ENCODE measurements at regions not wholly inside any gene's neighbourhood (a gene's known extent, or its start where the extent isn't known, plus 50 kb on each side); places are given as distances from the start of the nearest gene placed in this dataset.

DNA sequence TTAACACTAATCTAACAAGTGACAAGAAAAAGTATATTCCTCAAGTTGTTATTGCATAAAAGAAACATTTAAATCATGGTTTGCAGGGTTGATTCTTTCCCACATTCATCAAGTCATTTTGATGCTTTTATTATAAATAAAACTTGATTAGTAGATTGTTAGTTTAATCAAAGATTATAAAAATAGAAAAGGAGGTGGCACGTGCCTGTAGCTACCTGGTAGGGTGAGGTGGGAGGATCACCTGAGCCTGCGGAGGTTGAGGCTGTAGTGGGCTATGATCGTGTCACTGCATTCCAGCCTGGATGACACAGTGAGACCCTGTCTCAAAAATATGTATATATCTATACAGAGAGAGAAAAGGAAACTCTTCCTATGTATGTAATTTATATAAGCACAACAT lies 433.2 kb upstream of the RGS6 start:
- Histone ChIP-seq H3K36me3 (ENCODE audit: low read depth, low read length) (no peaks in the 10 kb centered on the region), H3K79me2 (ENCODE audit: low read length) (peaks cover 44% of the 10 kb centered on the region), H3F3A (ENCODE audit: low read length, unreplicated experiment) (no peaks in the 10 kb centered on the region), H3K9me3 (ENCODE audit: low read length) (no peaks in the 10 kb centered on the region), H2AFZ (ENCODE audit: low read length) (no peak overlapping the region), H3K9me2 (replicated peaks; ENCODE audit: low read length) (no peaks in the 10 kb centered on the region), H3K9ac (ENCODE audit: low read length) (no peak overlapping the region), H3K4me1 (ENCODE audit: insufficient read depth, low read length) (peaks cover 10% of the 10 kb centered on the region), H3K4me3 (ENCODE audit: low read length) (no peak overlapping the region), H4K20me1 (ENCODE audit: low read length) (peaks cover 10% of the 10 kb centered on the region; the same call in 1 of the 2 replicates), H3K4me2 (ENCODE audit: low read length) (no peak overlapping the region), H3K27ac (ENCODE audit: low read length) (no peak overlapping the region), H3K27me3 (ENCODE audit: low read length) (no peaks in the 10 kb centered on the region)
- no peak for ATAC-seq
- no TSS peak for BruUV-seq (replicated peaks)
- DNase-seq, result no peak
- ChIA-PET CTCF (no interaction called here), POLR2A (ENCODE audit: unreplicated experiment) (no interaction called here)
- intact Hi-C loops (cut with micrococcal nuclease), result no loop called here
- TF ChIP-seq EZH2 (IDR thresholded peaks at IDR 0.05; ENCODE audit: low read length, unreplicated experiment) (no peak), EZH2phosphoT487 (IDR thresholded peaks at IDR 0.05; ENCODE audit: borderline replicate concordance, low read length) (no peak)
- TF ChIP-seq, protein P1, sequence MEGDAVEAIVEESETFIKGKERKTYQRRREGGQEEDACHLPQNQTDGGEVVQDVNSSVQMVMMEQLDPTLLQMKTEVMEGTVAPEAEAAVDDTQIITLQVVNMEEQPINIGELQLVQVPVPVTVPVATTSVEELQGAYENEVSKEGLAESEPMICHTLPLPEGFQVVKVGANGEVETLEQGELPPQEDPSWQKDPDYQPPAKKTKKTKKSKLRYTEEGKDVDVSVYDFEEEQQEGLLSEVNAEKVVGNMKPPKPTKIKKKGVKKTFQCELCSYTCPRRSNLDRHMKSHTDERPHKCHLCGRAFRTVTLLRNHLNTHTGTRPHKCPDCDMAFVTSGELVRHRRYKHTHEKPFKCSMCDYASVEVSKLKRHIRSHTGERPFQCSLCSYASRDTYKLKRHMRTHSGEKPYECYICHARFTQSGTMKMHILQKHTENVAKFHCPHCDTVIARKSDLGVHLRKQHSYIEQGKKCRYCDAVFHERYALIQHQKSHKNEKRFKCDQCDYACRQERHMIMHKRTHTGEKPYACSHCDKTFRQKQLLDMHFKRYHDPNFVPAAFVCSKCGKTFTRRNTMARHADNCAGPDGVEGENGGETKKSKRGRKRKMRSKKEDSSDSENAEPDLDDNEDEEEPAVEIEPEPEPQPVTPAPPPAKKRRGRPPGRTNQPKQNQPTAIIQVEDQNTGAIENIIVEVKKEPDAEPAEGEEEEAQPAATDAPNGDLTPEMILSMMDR (conservative IDR thresholded peaks at IDR 0.05; ENCODE audit: low read depth, low read length), result no peak

DNA sequence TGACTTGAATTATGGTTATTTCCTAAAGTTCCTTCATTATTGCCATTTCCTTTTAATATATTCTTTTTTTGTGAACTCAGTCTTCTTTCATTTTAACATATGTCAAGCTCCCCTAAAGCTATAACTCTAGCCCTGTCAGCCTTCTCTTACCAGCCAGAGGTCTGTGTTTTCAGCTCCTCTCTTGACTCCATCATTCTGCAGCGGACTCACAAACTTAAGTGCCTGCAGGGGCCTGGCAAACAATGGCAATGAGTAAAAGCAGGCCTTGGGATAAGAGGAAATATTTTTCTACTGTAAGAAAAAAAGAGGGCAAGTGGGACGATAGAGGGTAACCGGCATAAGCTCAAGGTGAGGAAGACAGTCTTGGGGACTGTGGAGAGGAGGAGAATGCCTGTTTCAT lies 424.5 kb upstream of the RGS6 start:
- H3K27ac ChIP-seq (ENCODE audit: low read length), result no peak overlapping the region
- no peaks in the 10 kb centered on the region for H3K4me1 ChIP-seq (ENCODE audit: insufficient read depth, low read length)
- H3K79me2 ChIP-seq (ENCODE audit: low read length), result peaks cover 8% of the 10 kb centered on the region; the same call in 1 of the 2 replicates
- H3K9me3 ChIP-seq (ENCODE audit: low read length), result no peaks in the 10 kb centered on the region
- ATAC-seq (no peak), DNase-seq (no peak)
- no TSS peak for BruUV-seq (replicated peaks)
- H3K4me2 ChIP-seq (ENCODE audit: low read length), result no peak overlapping the region
- no peaks in the 10 kb centered on the region for H3K27me3 ChIP-seq (ENCODE audit: low read length)
- ChIA-PET POLR2A (ENCODE audit: unreplicated experiment) (no interaction called here), CTCF (no interaction called here)
- no peak overlapping the region for H3K9ac ChIP-seq (ENCODE audit: low read length)
- H3K36me3 ChIP-seq (ENCODE audit: low read depth, low read length), result no peaks in the 10 kb centered on the region
- no peak overlapping the region for H2AFZ ChIP-seq (ENCODE audit: low read length)
- H3K4me3 ChIP-seq (ENCODE audit: low read length), result no peak overlapping the region
- no peaks in the 10 kb centered on the region for H3F3A ChIP-seq (ENCODE audit: low read length, unreplicated experiment)
- TF ChIP-seq, protein P1 (conservative IDR thresholded peaks at IDR 0.05; ENCODE audit: low read depth, low read length), result no peak
- TF ChIP-seq EZH2phosphoT487 (IDR thresholded peaks at IDR 0.05; ENCODE audit: borderline replicate concordance, low read length) (no peak), EZH2 (IDR thresholded peaks at IDR 0.05; ENCODE audit: low read length, unreplicated experiment) (no peak)
- intact Hi-C loops (cut with micrococcal nuclease), result no loop called here
- no peaks in the 10 kb centered on the region for H3K9me2 ChIP-seq (replicated peaks; ENCODE audit: low read length)
- H4K20me1 ChIP-seq (ENCODE audit: low read length), result no peaks in the 10 kb centered on the region

GRCh38 chr14:71508901-71509300 lies 423.3 kb upstream of the RGS6 start:
- DNase-seq, result no peak
- no peak overlapping the region for H3K27ac ChIP-seq (ENCODE audit: low read length)
- ChIA-PET POLR2A (ENCODE audit: unreplicated experiment) (no interaction called here), CTCF (no interaction called here)
- H2AFZ ChIP-seq (ENCODE audit: low read length), result no peak overlapping the region
- H3K9me3 ChIP-seq (ENCODE audit: low read length), result no peaks in the 10 kb centered on the region
- intact Hi-C loops (cut with micrococcal nuclease), result no loop called here
- H3K9ac ChIP-seq (ENCODE audit: low read length), result no peak overlapping the region
- no peak for TF ChIP-seq EZH2phosphoT487 (IDR thresholded peaks at IDR 0.05; ENCODE audit: borderline replicate concordance, low read length)
- TF ChIP-seq, protein P1 (conservative IDR thresholded peaks at IDR 0.05; ENCODE audit: low read depth, low read length), result no peak
- no peak for TF ChIP-seq EZH2 (IDR thresholded peaks at IDR 0.05; ENCODE audit: low read length, unreplicated experiment)
- H3K4me1 ChIP-seq (ENCODE audit: insufficient read depth, low read length), result no peaks in the 10 kb centered on the region
- ATAC-seq, result no peak
- no peaks in the 10 kb centered on the region for H4K20me1 ChIP-seq (ENCODE audit: low read length)
- BruUV-seq (replicated peaks), result no TSS peak
- H3K4me2 ChIP-seq (ENCODE audit: low read length), result no peak overlapping the region
- H3K9me2 ChIP-seq (replicated peaks; ENCODE audit: low read length), result no peaks in the 10 kb centered on the region
- no peaks in the 10 kb centered on the region for H3K27me3 ChIP-seq (ENCODE audit: low read length)
- H3K79me2 ChIP-seq (ENCODE audit: low read length), result 0 out of 2 replicates have a peak, but pooled peaks cover 8% of the 10 kb centered on the region
- H3K36me3 ChIP-seq (ENCODE audit: low read depth, low read length), result peaks cover 3% of the 10 kb centered on the region; the same call in 1 of the 2 replicates
- H3K4me3 ChIP-seq (ENCODE audit: low read length), result no peak overlapping the region
- H3F3A ChIP-seq (ENCODE audit: low read length, unreplicated experiment), result no peaks in the 10 kb centered on the region
